Suprapubic skin (tissue), 3 donors: ENCODE measurements at regions not wholly inside any gene's neighbourhood (a gene's known extent, or its start where the extent isn't known, plus 50 kb on each side); places are given as distances from the start of the nearest gene placed in this dataset.

Source experiments
- EP300 ChIP-seq: sonication (generic); formaldehyde crosslinking; IDR thresholded peaks from one replicate; pipeline ENCODE4 v1.6.1; 2017; ENCODE audit warnings: antibody characterized with exemption
- POLR2A ChIP-seq, 2 donors: fragments of 450-650 bp; IDR thresholded peaks; one replicate each; pipeline ENCODE4 v1.6.1; 2017; ENCODE audit warnings: antibody characterized with exemption in 2 of 2, mild to moderate bottlenecking in 2 of 2, moderate library complexity in 2 of 2
- TF ChIP-seq, protein P1 (sequence below), 2 donors: fragments of 200-600 bp in 1 of 2; fragments of 450-650 bp in 1 of 2; sonication (generic) in 1 of 2; IDR thresholded peaks; one replicate each; pipeline ENCODE4 v1.5.1; 2016 to 2019; ENCODE audit warnings: antibody characterized with exemption in 2 of 2, mild to moderate bottlenecking in 1 of 2, moderate library complexity in 1 of 2

GRCh38 chr4:114537352-114537751 lies 61.3 kb upstream of the UGT8 start:
- TF ChIP-seq POLR2A (IDR thresholded peaks at IDR 0.05) (no peak), EP300 (no peak)
- TF ChIP-seq, protein P1, sequence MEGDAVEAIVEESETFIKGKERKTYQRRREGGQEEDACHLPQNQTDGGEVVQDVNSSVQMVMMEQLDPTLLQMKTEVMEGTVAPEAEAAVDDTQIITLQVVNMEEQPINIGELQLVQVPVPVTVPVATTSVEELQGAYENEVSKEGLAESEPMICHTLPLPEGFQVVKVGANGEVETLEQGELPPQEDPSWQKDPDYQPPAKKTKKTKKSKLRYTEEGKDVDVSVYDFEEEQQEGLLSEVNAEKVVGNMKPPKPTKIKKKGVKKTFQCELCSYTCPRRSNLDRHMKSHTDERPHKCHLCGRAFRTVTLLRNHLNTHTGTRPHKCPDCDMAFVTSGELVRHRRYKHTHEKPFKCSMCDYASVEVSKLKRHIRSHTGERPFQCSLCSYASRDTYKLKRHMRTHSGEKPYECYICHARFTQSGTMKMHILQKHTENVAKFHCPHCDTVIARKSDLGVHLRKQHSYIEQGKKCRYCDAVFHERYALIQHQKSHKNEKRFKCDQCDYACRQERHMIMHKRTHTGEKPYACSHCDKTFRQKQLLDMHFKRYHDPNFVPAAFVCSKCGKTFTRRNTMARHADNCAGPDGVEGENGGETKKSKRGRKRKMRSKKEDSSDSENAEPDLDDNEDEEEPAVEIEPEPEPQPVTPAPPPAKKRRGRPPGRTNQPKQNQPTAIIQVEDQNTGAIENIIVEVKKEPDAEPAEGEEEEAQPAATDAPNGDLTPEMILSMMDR (IDR thresholded peaks at IDR 0.05): no peak
